ENCODE measurements at regions not wholly inside any gene's neighbourhood (a gene's known extent, or its start where the extent isn't known, plus 50 kb on each side); places are given as distances from the start of the nearest gene placed in this dataset.

DNA sequence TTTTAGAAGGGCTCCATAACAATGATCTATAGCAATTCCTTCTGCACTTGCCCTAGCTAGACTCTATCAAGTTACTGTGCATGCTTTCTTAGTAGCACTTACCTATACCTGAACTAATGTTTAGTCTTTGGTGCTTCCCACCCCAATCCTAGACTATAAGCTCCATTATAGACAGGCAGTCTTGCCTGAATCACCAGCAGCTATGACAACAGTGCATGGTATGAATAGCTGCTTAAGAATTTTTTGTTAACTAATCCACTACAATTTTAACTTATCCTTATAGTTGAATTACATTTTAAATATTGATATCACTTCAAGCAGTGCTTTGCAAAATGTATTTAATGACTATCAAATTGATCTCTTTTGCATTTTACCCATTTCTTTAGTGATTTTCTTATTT, 164.3 kb downstream of the RPS12 start:
- Histone ChIP-seq H3K9me3 (ENCODE audit: control insufficient read depth in 2 of 2, insufficient read depth in 1 of 2, low read length in 1 of 2) (no peaks in the 10 kb centered on the region), H3K27ac (ENCODE audit: low read depth in 1 of 2, low read length in 1 of 2) (no peak overlapping the region), H3K4me3 (ENCODE audit: low read length in 2 of 2) (no peak overlapping the region), H3K4me1 (ENCODE audit: control insufficient read depth in 2 of 2, insufficient read depth in 2 of 2, low read length in 2 of 2) (no peaks in the 10 kb centered on the region), H3K36me3 (ENCODE audit: control insufficient read depth in 2 of 2, insufficient read depth in 2 of 2, low read length in 1 of 2) (no peaks in the 10 kb centered on the region), H3K27me3 (ENCODE audit: control insufficient read depth in 2 of 2, insufficient read depth in 1 of 2, low read length in 1 of 2) (no peaks in the 10 kb centered on the region)
- DNase-seq (ENCODE audit: low read depth in 6 of 9, low spot score in 9 of 9) = no peak

DNA sequence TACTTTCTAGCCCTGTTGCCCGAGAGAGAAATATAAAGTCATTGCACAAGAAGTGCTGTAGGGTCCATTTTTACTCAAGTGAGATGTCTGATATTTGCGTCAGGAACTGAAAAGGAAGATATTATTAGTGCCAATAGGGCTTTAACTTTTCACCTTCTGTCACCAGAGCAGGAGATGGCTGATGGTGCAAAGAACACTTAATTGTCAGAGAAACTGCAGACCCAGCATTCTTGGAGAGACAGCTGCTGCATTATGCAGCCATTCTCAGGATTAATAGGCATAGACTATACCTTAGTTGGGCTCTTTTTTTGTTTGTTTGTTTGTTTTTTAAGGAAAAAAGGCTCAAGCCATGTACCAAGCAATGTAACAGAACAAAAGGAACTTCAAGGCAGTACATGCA, 179.4 kb downstream of the RPS12 start:
- Histone ChIP-seq H3K9me3 (ENCODE audit: control insufficient read depth in 2 of 2, insufficient read depth in 1 of 2, low read length in 1 of 2) (no peaks in the 10 kb centered on the region), H3K27me3 (ENCODE audit: control insufficient read depth in 2 of 2, insufficient read depth in 1 of 2, low read length in 1 of 2) (no peaks in the 10 kb centered on the region), H3K4me1 (ENCODE audit: control insufficient read depth in 2 of 2, insufficient read depth in 2 of 2, low read length in 2 of 2) (no peaks in the 10 kb centered on the region), H3K4me3 (ENCODE audit: low read length in 2 of 2) (no peak overlapping the region), H3K36me3 (ENCODE audit: control insufficient read depth in 2 of 2, insufficient read depth in 2 of 2, low read length in 1 of 2) (no peaks in the 10 kb centered on the region), H3K27ac (ENCODE audit: low read depth in 1 of 2, low read length in 1 of 2) (no peak overlapping the region)
- DNase-seq (ENCODE audit: low read depth in 6 of 9, low spot score in 9 of 9) = no peak
- WGBS = 98% methylated on average over 2 of the region's 2 CpGs

DNA sequence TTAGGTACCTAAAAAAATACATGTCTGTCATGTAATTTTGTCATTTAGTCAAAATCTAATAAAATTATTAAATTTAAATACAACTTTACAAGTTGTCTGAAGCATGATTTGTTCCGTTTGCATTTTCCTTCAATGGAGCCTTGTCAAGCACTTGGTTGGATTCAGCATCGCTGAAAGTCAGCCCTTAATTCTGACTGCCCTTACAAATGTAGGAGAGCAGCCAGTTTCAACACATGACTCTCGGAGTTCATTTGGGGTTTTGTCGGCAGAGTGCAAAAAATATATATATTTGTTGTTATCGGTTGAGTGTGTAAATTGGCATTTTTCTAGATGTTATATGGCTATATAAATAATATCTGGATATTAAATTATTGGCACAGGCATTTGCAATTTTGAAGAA, 180.6 kb downstream of the RPS12 start:
- Histone ChIP-seq H3K4me1 (ENCODE audit: control insufficient read depth in 2 of 2, insufficient read depth in 2 of 2, low read length in 2 of 2) (no peaks in the 10 kb centered on the region), H3K9me3 (ENCODE audit: control insufficient read depth in 2 of 2, insufficient read depth in 1 of 2, low read length in 1 of 2) (no peaks in the 10 kb centered on the region), H3K27me3 (ENCODE audit: control insufficient read depth in 2 of 2, insufficient read depth in 1 of 2, low read length in 1 of 2) (no peaks in the 10 kb centered on the region), H3K4me3 (ENCODE audit: low read length in 2 of 2) (no peak overlapping the region), H3K36me3 (ENCODE audit: control insufficient read depth in 2 of 2, insufficient read depth in 2 of 2, low read length in 1 of 2) (no peaks in the 10 kb centered on the region), H3K27ac (ENCODE audit: low read depth in 1 of 2, low read length in 1 of 2) (no peak overlapping the region)
- DNase-seq (ENCODE audit: low read depth in 6 of 9, low spot score in 9 of 9) = no peak
- WGBS = 94% methylated on average over 5 of the region's 5 CpGs

DNA sequence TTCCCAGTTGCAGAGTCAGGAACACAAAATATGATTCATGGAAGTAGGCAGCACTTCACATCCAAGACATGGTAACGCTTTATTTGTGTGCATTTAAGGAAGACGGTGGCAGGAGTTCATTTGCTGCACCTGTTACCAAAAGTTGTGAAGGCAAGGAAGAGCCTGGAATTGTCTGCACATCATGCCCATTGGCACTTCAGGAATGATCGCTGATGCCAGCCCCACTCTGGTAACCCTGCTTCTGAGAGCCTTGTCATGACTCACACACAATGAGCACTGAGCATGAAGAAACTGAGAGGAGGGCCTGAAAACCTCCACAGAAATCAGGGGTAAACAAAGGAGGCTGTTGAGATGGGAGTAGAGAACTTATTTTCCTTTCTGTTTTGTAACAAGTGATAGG, 181.1 kb downstream of the RPS12 start:
- Histone ChIP-seq H3K36me3 (ENCODE audit: control insufficient read depth in 2 of 2, insufficient read depth in 2 of 2, low read length in 1 of 2) (no peaks in the 10 kb centered on the region), H3K27ac (ENCODE audit: low read depth in 1 of 2, low read length in 1 of 2) (no peak overlapping the region), H3K27me3 (ENCODE audit: control insufficient read depth in 2 of 2, insufficient read depth in 1 of 2, low read length in 1 of 2) (no peaks in the 10 kb centered on the region), H3K9me3 (ENCODE audit: control insufficient read depth in 2 of 2, insufficient read depth in 1 of 2, low read length in 1 of 2) (no peaks in the 10 kb centered on the region), H3K4me3 (ENCODE audit: low read length in 2 of 2) (no peak overlapping the region), H3K4me1 (ENCODE audit: control insufficient read depth in 2 of 2, insufficient read depth in 2 of 2, low read length in 2 of 2) (no peaks in the 10 kb centered on the region)
- DNase-seq (ENCODE audit: low read depth in 6 of 9, low spot score in 9 of 9) = no peak
- WGBS = 95% methylated on average over 3 of the region's 3 CpGs

DNA sequence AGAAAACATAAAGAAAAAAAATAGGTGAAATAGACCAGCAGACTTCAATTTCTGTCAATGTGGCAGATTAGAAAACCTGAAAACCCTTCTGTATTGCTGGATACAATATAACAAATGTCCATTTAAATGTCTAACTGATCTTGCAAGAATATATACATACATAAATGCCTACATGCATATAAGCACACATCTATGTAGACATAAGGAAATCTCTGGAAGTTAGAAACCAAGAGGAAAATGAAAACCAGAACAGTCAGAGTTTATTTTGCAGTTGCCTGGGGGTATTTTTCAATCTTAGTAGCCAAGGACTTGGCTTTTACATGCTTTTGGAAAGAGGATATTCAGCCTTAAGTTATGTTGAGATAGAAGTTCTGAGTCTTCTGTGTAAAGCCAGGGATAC, 184.0 kb downstream of the RPS12 start:
- Histone ChIP-seq H3K36me3 (ENCODE audit: control insufficient read depth in 2 of 2, insufficient read depth in 2 of 2, low read length in 1 of 2) (no peaks in the 10 kb centered on the region), H3K27me3 (ENCODE audit: control insufficient read depth in 2 of 2, insufficient read depth in 1 of 2, low read length in 1 of 2) (no peaks in the 10 kb centered on the region), H3K27ac (ENCODE audit: low read depth in 1 of 2, low read length in 1 of 2) (no peak overlapping the region), H3K4me1 (ENCODE audit: control insufficient read depth in 2 of 2, insufficient read depth in 2 of 2, low read length in 2 of 2) (no peaks in the 10 kb centered on the region), H3K4me3 (ENCODE audit: low read length in 2 of 2) (no peak overlapping the region), H3K9me3 (ENCODE audit: control insufficient read depth in 2 of 2, insufficient read depth in 1 of 2, low read length in 1 of 2) (no peaks in the 10 kb centered on the region)
- DNase-seq (ENCODE audit: low read depth in 6 of 9, low spot score in 9 of 9) = no peak

DNA sequence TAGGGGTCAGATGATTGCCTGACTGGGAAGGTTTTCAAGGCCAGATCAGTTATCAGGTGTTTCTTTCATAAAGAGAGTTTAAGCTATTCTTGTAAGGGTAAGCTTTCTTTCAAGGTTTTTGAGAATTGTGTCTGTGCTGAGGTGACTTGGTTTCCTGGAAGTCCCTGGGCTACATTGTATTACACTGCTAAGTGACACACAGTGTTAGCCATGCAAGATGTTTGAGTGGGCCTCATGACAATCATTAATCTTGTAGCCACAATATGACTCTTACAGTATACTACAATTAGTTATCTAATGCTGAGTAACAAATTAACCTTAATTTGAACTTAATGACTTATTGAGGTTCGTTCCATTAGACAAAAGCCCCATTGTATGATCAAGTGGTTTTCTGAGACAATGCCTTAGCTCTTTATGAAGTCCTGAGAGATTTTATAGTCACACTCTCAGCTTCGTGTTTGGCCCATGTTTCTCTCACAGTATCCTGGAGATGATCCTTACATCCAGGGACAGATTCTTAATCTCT, 186.7 kb downstream of the RPS12 start:
- no peak overlapping the region for H3K27ac ChIP-seq (ENCODE audit: low read depth in 1 of 2, low read length in 1 of 2)
- WGBS = 66% methylated on average over 2 of the region's 2 CpGs
- H3K4me1 ChIP-seq (ENCODE audit: control insufficient read depth in 2 of 2, insufficient read depth in 2 of 2, low read length in 2 of 2) = no peaks in the 10 kb centered on the region
- H3K36me3 ChIP-seq (ENCODE audit: control insufficient read depth in 2 of 2, insufficient read depth in 2 of 2, low read length in 1 of 2) = no peaks in the 10 kb centered on the region
- DNase-seq (ENCODE audit: low read depth in 6 of 9, low spot score in 9 of 9) = no peak
- H3K4me3 ChIP-seq (ENCODE audit: low read length in 2 of 2) = no peak overlapping the region
- H3K9me3 ChIP-seq (ENCODE audit: control insufficient read depth in 2 of 2, insufficient read depth in 1 of 2, low read length in 1 of 2) = no peaks in the 10 kb centered on the region
- no peaks in the 10 kb centered on the region for H3K27me3 ChIP-seq (ENCODE audit: control insufficient read depth in 2 of 2, insufficient read depth in 1 of 2, low read length in 1 of 2)

DNA sequence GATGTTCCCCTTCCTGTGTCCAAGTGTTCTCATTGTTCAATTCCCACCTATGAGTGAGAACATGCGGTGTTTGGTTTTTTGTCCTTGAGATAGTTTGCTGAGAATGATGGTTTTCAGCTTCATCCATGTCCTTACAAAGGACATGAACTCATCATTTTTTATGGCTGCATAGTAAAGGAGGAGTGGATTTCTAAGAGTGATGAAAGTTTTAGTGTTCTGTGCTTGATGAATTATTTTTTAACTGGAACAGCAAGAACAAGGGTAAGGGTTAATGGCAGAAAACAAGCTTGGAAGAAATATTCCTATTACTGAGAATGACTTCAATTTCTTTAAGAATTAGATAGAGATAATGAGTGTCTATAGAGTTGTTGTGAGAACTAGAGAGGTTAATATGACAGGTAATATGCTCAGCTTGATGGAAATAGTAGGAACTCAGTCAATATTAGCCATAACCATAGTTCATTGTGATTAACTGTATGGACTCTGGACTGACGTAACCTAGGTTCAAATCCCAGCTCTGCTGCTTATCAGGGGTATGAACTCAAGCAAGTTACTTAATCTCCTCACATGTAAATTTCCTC, 190.0 kb downstream of the RPS12 start:
- H3K36me3 ChIP-seq (ENCODE audit: control insufficient read depth in 2 of 2, insufficient read depth in 2 of 2, low read length in 1 of 2) = no peaks in the 10 kb centered on the region
- no peak for DNase-seq (ENCODE audit: low read depth in 6 of 9, low spot score in 9 of 9)
- H3K9me3 ChIP-seq (ENCODE audit: control insufficient read depth in 2 of 2, insufficient read depth in 1 of 2, low read length in 1 of 2) = no peaks in the 10 kb centered on the region
- no peak overlapping the region for H3K4me3 ChIP-seq (ENCODE audit: low read length in 2 of 2)
- H3K4me1 ChIP-seq (ENCODE audit: control insufficient read depth in 2 of 2, insufficient read depth in 2 of 2, low read length in 2 of 2) = no peaks in the 10 kb centered on the region
- 97% methylated on average over 2 of the region's 2 CpGs for WGBS
- no peak overlapping the region for H3K27ac ChIP-seq (ENCODE audit: low read depth in 1 of 2, low read length in 1 of 2)
- H3K27me3 ChIP-seq (ENCODE audit: control insufficient read depth in 2 of 2, insufficient read depth in 1 of 2, low read length in 1 of 2) = no peaks in the 10 kb centered on the region

DNA sequence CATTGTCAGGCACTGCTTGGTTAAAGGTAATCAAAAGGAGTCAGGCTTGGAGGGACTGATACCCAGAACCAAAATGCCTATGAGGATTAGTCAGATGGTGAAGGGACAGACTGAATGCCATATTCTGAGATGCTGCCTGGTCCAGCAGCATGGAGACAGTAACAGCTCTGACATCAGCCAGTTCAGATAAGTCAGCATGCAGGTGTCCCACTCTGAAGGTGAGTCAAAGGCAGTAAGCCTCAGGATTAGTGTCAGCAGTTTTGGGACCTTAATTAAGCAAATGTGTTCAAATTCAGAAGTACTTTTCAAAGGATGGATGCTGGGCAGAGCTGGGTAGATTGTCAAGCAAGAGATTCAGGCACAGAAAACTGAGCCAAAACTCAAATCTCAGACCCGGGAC, 198.4 kb downstream of the RPS12 start:
- Histone ChIP-seq H3K9me3 (ENCODE audit: control insufficient read depth in 2 of 2, insufficient read depth in 1 of 2, low read length in 1 of 2) (no peaks in the 10 kb centered on the region), H3K4me1 (ENCODE audit: control insufficient read depth in 2 of 2, insufficient read depth in 2 of 2, low read length in 2 of 2) (no peaks in the 10 kb centered on the region), H3K27ac (ENCODE audit: low read depth in 1 of 2, low read length in 1 of 2) (no peak overlapping the region), H3K27me3 (ENCODE audit: control insufficient read depth in 2 of 2, insufficient read depth in 1 of 2, low read length in 1 of 2) (no peaks in the 10 kb centered on the region), H3K36me3 (ENCODE audit: control insufficient read depth in 2 of 2, insufficient read depth in 2 of 2, low read length in 1 of 2) (no peaks in the 10 kb centered on the region), H3K4me3 (ENCODE audit: low read length in 2 of 2) (no peak overlapping the region)
- WGBS = 93% methylated on average over 1 of the region's 1 CpG
- DNase-seq (ENCODE audit: low read depth in 6 of 9, low spot score in 9 of 9) = no peak

DNA sequence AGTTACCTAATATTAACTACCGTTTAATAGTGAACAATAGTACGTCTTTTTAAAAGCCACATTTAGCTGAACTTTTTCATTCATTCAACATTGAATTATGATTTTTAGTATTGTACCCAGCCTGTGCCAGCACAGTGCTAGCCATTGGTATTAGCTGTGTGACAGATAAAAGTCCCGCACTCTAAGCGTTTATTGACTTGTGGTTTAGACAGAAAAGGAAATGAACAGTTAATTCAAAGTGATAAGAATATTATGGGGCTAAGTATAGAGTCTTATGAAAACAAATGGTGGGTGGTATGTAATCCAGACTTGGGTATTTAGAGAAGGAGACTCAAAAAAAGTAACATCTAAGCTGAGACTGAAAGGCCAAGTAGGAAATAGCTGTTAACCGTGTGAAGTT, 202.3 kb downstream of the RPS12 start:
- Histone ChIP-seq H3K4me1 (ENCODE audit: control insufficient read depth in 2 of 2, insufficient read depth in 2 of 2, low read length in 2 of 2) (no peaks in the 10 kb centered on the region), H3K9me3 (ENCODE audit: control insufficient read depth in 2 of 2, insufficient read depth in 1 of 2, low read length in 1 of 2) (no peaks in the 10 kb centered on the region), H3K27me3 (ENCODE audit: control insufficient read depth in 2 of 2, insufficient read depth in 1 of 2, low read length in 1 of 2) (no peaks in the 10 kb centered on the region), H3K27ac (ENCODE audit: low read depth in 1 of 2, low read length in 1 of 2) (no peak overlapping the region), H3K4me3 (ENCODE audit: low read length in 2 of 2) (no peak overlapping the region), H3K36me3 (ENCODE audit: control insufficient read depth in 2 of 2, insufficient read depth in 2 of 2, low read length in 1 of 2) (no peaks in the 10 kb centered on the region)
- WGBS = 81% methylated on average over 5 of the region's 5 CpGs
- no peak for DNase-seq (ENCODE audit: low read depth in 6 of 9, low spot score in 9 of 9)

DNA sequence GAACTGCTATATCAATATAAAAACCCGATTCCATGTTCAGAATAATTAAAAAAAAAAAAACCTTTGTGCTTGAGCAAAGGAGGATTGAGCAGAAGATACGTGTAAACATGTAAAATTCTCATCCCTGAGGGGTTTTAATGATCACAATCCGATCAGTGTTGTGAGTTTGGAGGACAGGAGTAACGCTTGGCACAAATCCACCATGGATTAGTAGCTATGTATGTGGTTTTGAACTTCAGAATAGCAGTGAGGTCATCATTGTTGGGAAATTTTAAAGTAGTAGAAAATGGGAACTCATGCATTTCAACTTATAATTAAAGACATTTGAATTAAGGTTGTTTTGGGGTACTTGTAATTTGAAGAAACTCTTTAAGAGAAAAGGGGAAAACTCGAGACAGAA, 203.2 kb downstream of the RPS12 start:
- Histone ChIP-seq H3K27ac (ENCODE audit: low read depth in 1 of 2, low read length in 1 of 2) (no peak overlapping the region), H3K4me3 (ENCODE audit: low read length in 2 of 2) (no peak overlapping the region), H3K27me3 (ENCODE audit: control insufficient read depth in 2 of 2, insufficient read depth in 1 of 2, low read length in 1 of 2) (no peaks in the 10 kb centered on the region), H3K36me3 (ENCODE audit: control insufficient read depth in 2 of 2, insufficient read depth in 2 of 2, low read length in 1 of 2) (no peaks in the 10 kb centered on the region), H3K9me3 (ENCODE audit: control insufficient read depth in 2 of 2, insufficient read depth in 1 of 2, low read length in 1 of 2) (no peaks in the 10 kb centered on the region), H3K4me1 (ENCODE audit: control insufficient read depth in 2 of 2, insufficient read depth in 2 of 2, low read length in 2 of 2) (no peaks in the 10 kb centered on the region)
- DNase-seq (ENCODE audit: low read depth in 6 of 9, low spot score in 9 of 9) = no peak
- 86% methylated on average over 5 of the region's 5 CpGs for WGBS
